ENCODE measurements at regions not wholly inside any gene's neighbourhood (a gene's known extent, or its start where the extent isn't known, plus 50 kb on each side); places are given as distances from the start of the nearest gene placed in this dataset.

DNA sequence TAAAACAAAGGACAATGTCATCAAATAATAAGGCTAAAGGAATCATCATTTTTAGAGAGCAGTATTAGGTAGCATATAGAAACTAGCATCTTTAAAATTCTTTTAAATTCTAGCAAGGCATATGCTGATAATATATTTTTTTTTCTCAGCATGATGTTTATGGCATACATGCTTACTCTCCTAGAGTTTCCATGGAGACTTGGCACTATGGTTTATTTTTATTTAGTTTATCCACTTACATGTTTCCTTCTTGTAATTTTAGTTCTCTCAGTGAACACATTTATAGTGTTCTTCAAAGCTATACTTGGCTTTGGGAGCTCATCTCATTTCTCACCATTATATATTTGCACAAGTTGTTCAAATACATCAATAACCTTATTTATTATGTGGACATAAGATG lies 413.8 kb upstream of the LINC00305 start:
- TF ChIP-seq, protein P1, sequence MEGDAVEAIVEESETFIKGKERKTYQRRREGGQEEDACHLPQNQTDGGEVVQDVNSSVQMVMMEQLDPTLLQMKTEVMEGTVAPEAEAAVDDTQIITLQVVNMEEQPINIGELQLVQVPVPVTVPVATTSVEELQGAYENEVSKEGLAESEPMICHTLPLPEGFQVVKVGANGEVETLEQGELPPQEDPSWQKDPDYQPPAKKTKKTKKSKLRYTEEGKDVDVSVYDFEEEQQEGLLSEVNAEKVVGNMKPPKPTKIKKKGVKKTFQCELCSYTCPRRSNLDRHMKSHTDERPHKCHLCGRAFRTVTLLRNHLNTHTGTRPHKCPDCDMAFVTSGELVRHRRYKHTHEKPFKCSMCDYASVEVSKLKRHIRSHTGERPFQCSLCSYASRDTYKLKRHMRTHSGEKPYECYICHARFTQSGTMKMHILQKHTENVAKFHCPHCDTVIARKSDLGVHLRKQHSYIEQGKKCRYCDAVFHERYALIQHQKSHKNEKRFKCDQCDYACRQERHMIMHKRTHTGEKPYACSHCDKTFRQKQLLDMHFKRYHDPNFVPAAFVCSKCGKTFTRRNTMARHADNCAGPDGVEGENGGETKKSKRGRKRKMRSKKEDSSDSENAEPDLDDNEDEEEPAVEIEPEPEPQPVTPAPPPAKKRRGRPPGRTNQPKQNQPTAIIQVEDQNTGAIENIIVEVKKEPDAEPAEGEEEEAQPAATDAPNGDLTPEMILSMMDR (IDR thresholded peaks at IDR 0.05), result no peak

GRCh38 chr18:64546451-64546850 lies 397.6 kb upstream of the LINC00305 start:
- TF ChIP-seq, protein P1 (IDR thresholded peaks at IDR 0.05), result no peak

- TF ChIP-seq, protein P1 (IDR thresholded peaks at IDR 0.05), result no peak
Measured at GRCh38 chr18:64539847-64540246, 391.0 kb upstream of the LINC00305 start.

DNA sequence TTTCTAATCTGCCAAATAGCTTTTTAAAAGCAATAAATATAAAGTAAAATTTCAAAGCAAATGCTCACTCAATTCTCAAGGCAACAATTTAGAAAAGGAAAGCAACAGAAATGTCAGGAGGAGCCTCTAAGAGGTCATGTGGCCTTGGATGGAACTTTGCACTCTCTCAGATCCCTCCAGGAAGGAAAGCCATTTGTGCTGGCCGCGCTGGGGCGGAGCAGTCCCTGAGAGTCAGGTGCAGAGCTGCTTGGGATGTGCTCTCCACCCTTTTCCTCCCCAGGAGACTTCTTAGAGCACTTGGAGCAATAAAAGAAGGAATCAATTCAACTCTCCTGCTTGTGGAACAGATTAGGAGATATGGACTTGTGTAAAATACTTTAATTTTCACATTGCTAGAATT lies 379.8 kb upstream of the LINC00305 start:
- TF ChIP-seq, protein P1 (IDR thresholded peaks at IDR 0.05), result no peak

- TF ChIP-seq, protein P1 (IDR thresholded peaks at IDR 0.05), result no peak
Measured at GRCh38 chr18:64519201-64519600, 370.3 kb upstream of the LINC00305 start.

DNA sequence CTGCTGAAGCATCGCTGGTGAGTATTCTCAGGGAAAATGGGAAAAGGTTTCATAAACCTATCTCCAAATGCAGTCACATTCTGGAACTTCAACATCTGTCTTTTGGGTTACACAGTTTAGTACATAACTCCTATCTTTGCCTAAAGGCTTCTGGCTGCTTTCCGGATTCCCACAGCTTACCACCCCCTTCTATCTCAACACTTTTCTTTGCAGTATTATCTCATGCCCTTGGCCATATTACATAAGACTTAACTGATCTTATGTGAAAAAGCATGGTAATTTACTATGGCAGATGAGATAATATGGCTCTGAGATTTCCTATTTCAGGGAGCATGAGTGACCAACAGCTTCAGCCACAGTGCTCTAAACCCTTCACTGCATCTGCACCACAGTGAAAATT lies 369.3 kb upstream of the LINC00305 start:
- TF ChIP-seq, protein P1 (IDR thresholded peaks at IDR 0.05), result no peak

DNA sequence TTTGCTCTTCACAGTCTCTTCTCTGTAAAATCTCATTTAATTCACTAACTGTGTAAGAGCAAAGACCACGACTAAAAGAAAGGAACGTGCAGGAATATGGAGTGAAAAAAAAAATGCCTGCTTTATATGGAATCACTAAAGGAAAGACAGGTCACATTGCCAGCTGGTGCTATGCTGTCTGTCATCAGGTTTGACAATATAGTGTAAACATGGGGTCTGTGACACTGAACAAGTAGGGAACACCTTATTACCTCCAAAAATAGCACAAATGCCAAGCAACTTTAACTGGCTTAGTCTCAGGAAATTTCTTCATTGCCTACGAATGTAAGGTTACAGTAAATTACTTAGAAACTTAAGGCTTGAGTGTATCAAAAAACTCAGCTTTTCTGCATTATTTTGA lies 364.5 kb upstream of the LINC00305 start:
- TF ChIP-seq, protein P1 (IDR thresholded peaks at IDR 0.05), result no peak

DNA sequence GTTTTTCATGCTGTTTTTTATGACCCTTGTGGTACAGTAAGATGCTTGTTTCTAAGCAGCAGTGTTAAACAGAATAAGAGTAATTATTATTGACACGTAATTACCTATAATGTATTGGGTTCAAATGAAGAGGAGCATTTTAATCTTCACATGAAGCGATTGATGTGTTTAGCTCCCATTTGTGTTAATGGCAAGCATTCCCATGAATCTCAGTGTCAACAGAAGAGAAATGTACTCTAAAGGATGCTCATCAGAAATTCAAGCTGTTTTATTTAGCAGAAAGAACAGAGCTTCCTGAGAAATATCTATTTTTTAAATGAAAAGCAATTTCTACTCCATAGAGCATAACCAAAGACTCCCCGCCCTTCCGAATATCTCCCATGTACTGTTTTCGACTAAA lies 341.3 kb upstream of the LINC00305 start:
- TF ChIP-seq, protein P1 (IDR thresholded peaks at IDR 0.05), result no peak
